H9 (cell line): ENCODE measurements at regions not wholly inside any gene's neighbourhood (a gene's known extent, or its start where the extent isn't known, plus 50 kb on each side); places are given as distances from the start of the nearest gene placed in this dataset.

Experiments
- DNase-seq: peaks from one replicate; pipeline ENCODE4 v3.0.0-alpha.2; 2017
- H2AFZ ChIP-seq: one replicate; pipeline ENCODE4 v1.6.1; 2013; ENCODE audit warnings: mild to moderate bottlenecking, low read length, control low read depth, moderate library complexity
- H2AK5ac ChIP-seq: 2 replicates; pipeline ENCODE4 v1.6.1; 2013; ENCODE audit warnings: low read length, control low read depth, mixed read lengths; ENCODE audit not compliant: insufficient read length
- H2BK120ac ChIP-seq: one replicate; pipeline ENCODE4 v1.6.1; 2013; ENCODE audit warnings: low read depth, mild to moderate bottlenecking, low read length, control low read depth, inconsistent platforms; ENCODE audit not compliant: poor library complexity, severe bottlenecking
- H2BK12ac ChIP-seq: 2 replicates; pipeline ENCODE4 v1.6.1; 2013; ENCODE audit warnings: low read length, control low read depth, mixed read lengths, low read depth; ENCODE audit not compliant: insufficient read length
- H2BK15ac ChIP-seq: 2 replicates; pipeline ENCODE4 v1.6.1; 2013; ENCODE audit warnings: low read depth, low read length, control low read depth
- H2BK20ac ChIP-seq: one replicate; pipeline ENCODE4 v1.6.1; 2013; ENCODE audit warnings: low read depth, mild to moderate bottlenecking, low read length, control low read depth, inconsistent platforms; ENCODE audit not compliant: poor library complexity, severe bottlenecking
- H2BK5ac ChIP-seq: 2 replicates; pipeline ENCODE4 v1.6.1; 2013; ENCODE audit warnings: low read length, control low read depth, mixed read lengths; ENCODE audit not compliant: insufficient read length
- H3K14ac ChIP-seq: 2 replicates; pipeline ENCODE4 v1.6.1; 2013; ENCODE audit warnings: low read length, control low read depth; ENCODE audit not compliant: insufficient read depth
- H3K18ac ChIP-seq: 2 replicates; pipeline ENCODE4 v1.6.1; 2013; ENCODE audit warnings: low read depth, mild to moderate bottlenecking, mixed read lengths, low read length, control low read depth; ENCODE audit not compliant: insufficient read length
- H3K23ac ChIP-seq: 2 replicates; pipeline ENCODE4 v1.6.1; 2013; ENCODE audit warnings: low read length, control low read depth, mixed read lengths, low read depth; ENCODE audit not compliant: insufficient read length
- H3K23me2 ChIP-seq: 2 replicates; pipeline ENCODE4 v1.6.1; 2013; ENCODE audit warnings: low read depth, mild to moderate bottlenecking, mixed read lengths, low read length, control low read depth; ENCODE audit not compliant: insufficient read length, poor library complexity, severe bottlenecking
- H3K27ac ChIP-seq: 2 replicates; pipeline ENCODE4 v1.5.1; 2013; ENCODE audit warnings: low read length, control low read depth, mixed read lengths, low read depth; ENCODE audit not compliant: insufficient read length
- H3K27me3 ChIP-seq: 2 replicates; pipeline ENCODE4 v1.6.1; 2013; ENCODE audit warnings: low read length, control low read depth, inconsistent platforms; ENCODE audit not compliant: insufficient read depth
- H3K4ac ChIP-seq: 2 replicates; pipeline ENCODE4 v1.6.1; 2013; ENCODE audit warnings: low read depth, mild to moderate bottlenecking, control low read depth, inconsistent platforms, low read length, moderate library complexity
- H3K4me1 ChIP-seq: 2 replicates; pipeline ENCODE4 v1.6.1; 2013; ENCODE audit warnings: low read length, control low read depth, inconsistent platforms; ENCODE audit not compliant: insufficient read depth
- H3K4me2 ChIP-seq: 2 replicates; pipeline ENCODE4 v1.6.1; 2013; ENCODE audit warnings: low read length, control low read depth, mixed read lengths; ENCODE audit not compliant: insufficient read length, insufficient read depth
- H3K56ac ChIP-seq: 2 replicates; pipeline ENCODE4 v1.6.1; 2013; ENCODE audit warnings: low read depth, mild to moderate bottlenecking, mixed read lengths, low read length, control low read depth; ENCODE audit not compliant: insufficient read length
- H3K79me1 ChIP-seq: 2 replicates; pipeline ENCODE4 v1.6.1; 2013; ENCODE audit warnings: low read depth, mild to moderate bottlenecking, moderate library complexity, low read length, control low read depth, inconsistent platforms; ENCODE audit not compliant: insufficient read depth, poor library complexity, severe bottlenecking
- H3K79me2 ChIP-seq: 2 replicates; pipeline ENCODE4 v1.6.1; 2013; ENCODE audit warnings: low read length, control low read depth, inconsistent platforms; ENCODE audit not compliant: insufficient read depth
- H3K9ac ChIP-seq: 2 replicates; pipeline ENCODE4 v1.6.1; 2013; ENCODE audit warnings: low read length, control low read depth, mixed read lengths; ENCODE audit not compliant: insufficient read length; ENCODE audit errors: extremely low read depth
- H3K9me3 ChIP-seq: one replicate; pipeline ENCODE4 v1.6.1; 2013; ENCODE audit warnings: low read depth, low read length, inconsistent platforms; ENCODE audit not compliant: control insufficient read depth
- H3T11ph ChIP-seq: one replicate; pipeline ENCODE4 v1.6.1; 2013; ENCODE audit warnings: mild to moderate bottlenecking, low read length, control low read depth, inconsistent platforms
- H4K20me1 ChIP-seq: one replicate; pipeline ENCODE4 v1.6.1; 2013; ENCODE audit not compliant: control insufficient read depth, insufficient read length, insufficient read depth
- H4K5ac ChIP-seq: 2 replicates; pipeline ENCODE4 v1.6.1; 2013; ENCODE audit warnings: low read depth, mild to moderate bottlenecking, mixed read lengths, low read length, control low read depth; ENCODE audit not compliant: insufficient read length
- H4K8ac ChIP-seq: replicated peaks from 2 replicates; pipeline ENCODE4 v1.6.1; 2013; ENCODE audit warnings: low read length, control low read depth, mixed read lengths, low read depth; ENCODE audit not compliant: insufficient read length
- H4K91ac ChIP-seq: 2 replicates; pipeline ENCODE4 v1.6.1; 2013; ENCODE audit warnings: low read depth, mild to moderate bottlenecking, moderate library complexity, mixed read lengths, low read length, control low read depth; ENCODE audit not compliant: insufficient read length
- H3K27ac Mint-ChIP-seq, 3 experiments: 2 replicates in 2 of 3; 3 replicates in 1 of 3; pipeline ENCODE4 v1.8.0; 2020 to 2021; ENCODE audit warnings: mixed read lengths in 3 of 3, mild to moderate bottlenecking in 1 of 3, moderate library complexity in 1 of 3
- H3K27me3 Mint-ChIP-seq: 2 replicates; pipeline ENCODE4 v1.8.0; 2021; ENCODE audit warnings: low read depth, mild to moderate bottlenecking, moderate library complexity, mixed read lengths
- H3K36me3 Mint-ChIP-seq, 3 experiments: 2 replicates in 2 of 3; 3 replicates in 1 of 3; pipeline ENCODE4 v1.8.0; 2020 to 2021; ENCODE audit warnings: low read depth in 3 of 3, mixed read lengths in 3 of 3; ENCODE audit not compliant: insufficient read depth in 1 of 3
- H3K4me1 Mint-ChIP-seq, 2 experiments: 2 replicates each; pipeline ENCODE4 v1.8.0; 2020; ENCODE audit warnings: mixed read lengths in 2 of 2
- H3K4me3 Mint-ChIP-seq, 2 experiments: 2 replicates in 1 of 2; 3 replicates in 1 of 2; pipeline ENCODE4 v1.8.0; 2020 to 2021; ENCODE audit warnings: mild to moderate bottlenecking in 2 of 2, mixed read lengths in 2 of 2, moderate library complexity in 1 of 2
- H3K9me3 Mint-ChIP-seq, 2 experiments: 2 replicates in 1 of 2; 3 replicates in 1 of 2; pipeline ENCODE4 v1.8.0; 2020; ENCODE audit warnings: mild to moderate bottlenecking in 2 of 2, mixed read lengths in 2 of 2, moderate library complexity in 1 of 2
- CTCF ChIP-seq: fragments of 200-600 bp; sonication (generic); conservative IDR thresholded peaks from 3 replicates; pipeline ENCODE4 v1.8.0; 2021; ENCODE audit warnings: antibody characterized with exemption, mild to moderate bottlenecking
- WGBS: extraction: QIAGEN DNeasy Blood & Tissue Kit; methylation state at CpG from one replicate; pipeline ENCODE4 v1.1.7; 2013; ENCODE audit warnings: missing lambda C conversion rate, low lambda C conversion rate, mixed read lengths; ENCODE audit not compliant: insufficient read length; ENCODE audit errors: extremely low coverage; 5-methylcytosine and 5-hydroxymethylcytosine counted together

DNA sequence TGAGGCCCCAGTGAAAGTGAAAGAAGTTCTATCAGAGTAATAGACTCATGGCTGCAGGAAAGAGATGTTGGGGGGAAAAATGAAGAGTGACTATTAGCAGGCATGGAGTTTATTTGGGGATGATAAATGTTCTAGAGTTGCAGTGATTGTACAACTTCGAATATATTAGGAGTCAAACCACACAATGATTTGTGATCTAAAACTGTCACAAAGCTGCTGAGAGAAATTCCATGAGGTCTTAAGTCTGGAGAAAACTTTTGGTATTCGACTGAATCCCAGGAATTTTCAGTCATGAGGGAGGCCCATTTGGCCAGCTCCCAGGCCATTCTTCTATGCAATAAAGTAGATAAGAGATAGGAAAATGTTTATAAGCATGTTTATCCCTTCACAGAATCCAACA, 55.9 kb upstream of the UNC5B start:
- no CpG with 5 or more reads among the region's 2 CpGs for WGBS
- no peaks in the 10 kb centered on the region for H3K9me3 Mint-ChIP-seq
- no peaks in the 10 kb centered on the region for H3K79me2 ChIP-seq
- H3K18ac ChIP-seq, result no peak overlapping the region
- no peaks in the 10 kb centered on the region for H3K79me1 ChIP-seq
- no peak overlapping the region for H3K14ac ChIP-seq
- peaks cover 0 to 4% of the 10 kb centered on the region in 2 experiments; a peak in 1 of 4 replicates for H3K4me1 Mint-ChIP-seq
- no peak overlapping the region for H3K4ac ChIP-seq
- no peaks in the 10 kb centered on the region for H4K20me1 ChIP-seq
- TF ChIP-seq CTCF, result no peak
- no peak overlapping the region for H3T11ph ChIP-seq
- no peak overlapping the region for H3K23ac ChIP-seq
- no peak overlapping the region for H2BK120ac ChIP-seq
- no peak overlapping the region for H3K27ac ChIP-seq
- H2BK15ac ChIP-seq, result no peak overlapping the region
- no peaks in the 10 kb centered on the region for H3K9me3 ChIP-seq
- H2BK12ac ChIP-seq, result no peak overlapping the region
- no peak overlapping the region for H2AK5ac ChIP-seq
- no peak overlapping the region for H3K27ac Mint-ChIP-seq
- H2AFZ ChIP-seq, result no peak overlapping the region
- no peaks in the 10 kb centered on the region for H3K4me1 ChIP-seq
- no peak overlapping the region for H2BK20ac ChIP-seq
- no peak overlapping the region for H3K56ac ChIP-seq
- no peak overlapping the region for H4K8ac ChIP-seq
- H4K5ac ChIP-seq, result no peak overlapping the region
- peaks cover 10% of the 10 kb centered on the region for H3K27me3 Mint-ChIP-seq
- no peak overlapping the region for H2BK5ac ChIP-seq
- no peak for DNase-seq
- no peak overlapping the region for H4K91ac ChIP-seq
- H3K9ac ChIP-seq, result no peak overlapping the region
- H3K23me2 ChIP-seq, result no peaks in the 10 kb centered on the region
- no peaks in the 10 kb centered on the region for H3K27me3 ChIP-seq
- no peak overlapping the region for H3K4me3 Mint-ChIP-seq
- no peak overlapping the region for H3K4me2 ChIP-seq
- no peaks in the 10 kb centered on the region for H3K36me3 Mint-ChIP-seq
